Lung microvascular endothelial cell (primary cell): ENCODE measurements at regions not wholly inside any gene's neighbourhood (a gene's known extent, or its start where the extent isn't known, plus 50 kb on each side); places are given as distances from the start of the nearest gene placed in this dataset.
"Not testable (repeated sequence)": the region's sequence is repeated elsewhere in the genome, so short reads cannot be mapped to it uniquely, and the experiment has no call there.

Source experiments
- DNase-seq, 2 donors: peaks; one replicate each; pipeline versions ENCODE4 v3.0.0 to v3.0.0-alpha.2; 2010; ENCODE audit warnings: low read depth in 2 of 2

- DNase-seq: not testable (repeated sequence)
Observed at GRCh38 chr10:125404902-125405301, 244.5 kb upstream of the CTBP2 start.

GRCh38 chr10:125401462-125401861 lies 241.1 kb upstream of the CTBP2 start:
- no peak for DNase-seq

GRCh38 chr10:125399289-125399688 lies 238.9 kb upstream of the CTBP2 start:
- no peak for DNase-seq

GRCh38 chr10:125398270-125398669 lies 237.9 kb upstream of the CTBP2 start:
- DNase-seq: no peak

- DNase-seq: no peak
Observed at GRCh38 chr10:125397608-125398007, 237.2 kb upstream of the CTBP2 start.

- DNase-seq: no peak
Observed at GRCh38 chr10:125396676-125397075, 236.3 kb upstream of the CTBP2 start.

- DNase-seq: no peak
Observed at GRCh38 chr10:125392609-125393008, 232.2 kb upstream of the CTBP2 start.

- no peak for DNase-seq
Observed at GRCh38 chr10:125392154-125392553, 231.8 kb upstream of the CTBP2 start.

- DNase-seq: no peak
Observed at GRCh38 chr10:125389648-125390047, 229.3 kb upstream of the CTBP2 start.

- DNase-seq: no peak
Observed at GRCh38 chr10:125379592-125379991, 219.2 kb upstream of the CTBP2 start.

GRCh38 chr10:125377368-125377767 lies 217.0 kb upstream of the CTBP2 start:
- no peak for DNase-seq

- no peak for DNase-seq
Observed at GRCh38 chr10:125375210-125375609, 214.8 kb upstream of the CTBP2 start.

GRCh38 chr10:125373546-125373945 lies 213.2 kb upstream of the CTBP2 start:
- peak in 1 of 2 donors; percentile 10 for DNase-seq

GRCh38 chr10:125370578-125370977 lies 210.2 kb upstream of the CTBP2 start:
- DNase-seq: no peak

- no peak for DNase-seq
Observed at GRCh38 chr10:125369382-125370326, 209.3 kb upstream of the CTBP2 start.

GRCh38 chr10:125368146-125368545 lies 207.8 kb upstream of the CTBP2 start:
- no peak for DNase-seq

- no peak for DNase-seq
Observed at GRCh38 chr10:125363791-125364190, 203.4 kb upstream of the CTBP2 start.

GRCh38 chr10:125362950-125363349 lies 202.6 kb upstream of the CTBP2 start:
- DNase-seq: no peak

GRCh38 chr10:125359401-125359800 lies 199.0 kb upstream of the CTBP2 start:
- no peak for DNase-seq

- DNase-seq: no peak
Observed at GRCh38 chr10:125355657-125356056, 195.3 kb upstream of the CTBP2 start.

- no peak for DNase-seq
Observed at GRCh38 chr10:125350519-125350918, 190.2 kb upstream of the CTBP2 start.

- DNase-seq: no peak
Observed at GRCh38 chr10:125348536-125348935, 188.2 kb upstream of the CTBP2 start.

GRCh38 chr10:125344573-125345171 lies 184.3 kb upstream of the CTBP2 start:
- no peak for DNase-seq
